A673 (cell line): ENCODE measurements at regions not wholly inside any gene's neighbourhood (a gene's known extent, or its start where the extent isn't known, plus 50 kb on each side); places are given as distances from the start of the nearest gene placed in this dataset.
A peak's percentile ranks its signal among the peaks of the same experiment; 100 is the strongest.

Source experiments
- BruUV-seq: library from RNA; stranded (reverse); fragments of 400-500 nt; replicated peaks from 2 replicates; lab custom pipeline; 2021; lab: Mats Ljungman, UMichigan
- CTCF ChIA-PET: fragments of 300-600 bp; sonication (Branson Sonifier 250); formaldehyde crosslinking; loops from one replicate; lab custom pipeline; 2022; ENCODE audit warnings: antibody characterized with exemption; lab: Charles Lee
- POLR2A ChIA-PET: fragments of 300-600 bp; sonication (Branson Sonifier 250); formaldehyde crosslinking; loops from one replicate; lab custom pipeline; 2022; ENCODE audit warnings: antibody characterized with exemption; ENCODE audit not compliant: low non-redundant PET; lab: Charles Lee
- DNase-seq: peaks from one replicate; pipeline ENCODE4 v3.0.0-alpha.2; 2015; ENCODE audit warnings: low spot score
- H3K27ac ChIP-seq: fragments of 200-600 bp; sonication (generic); 2 replicates; pipeline ENCODE4 v1.5.1; 2016; ENCODE audit warnings: mixed run types, low read depth, mild to moderate bottlenecking, mixed read lengths, antibody characterized with exemption, low read length; ENCODE audit not compliant: poor library complexity, severe bottlenecking
- H3K27me3 ChIP-seq: fragments of 200-600 bp; sonication (generic); replicated peaks from 2 replicates; pipeline ENCODE4 v1.6.1; 2017; ENCODE audit warnings: mixed run types, low read depth, mild to moderate bottlenecking, mixed read lengths, antibody characterized with exemption, low read length; ENCODE audit not compliant: insufficient read depth, poor library complexity
- H3K36me3 ChIP-seq: fragments of 200-600 bp; sonication (generic); 2 replicates; pipeline ENCODE4 v1.6.1; 2016; ENCODE audit warnings: mixed run types, mild to moderate bottlenecking, mixed read lengths, antibody characterized with exemption, low read length; ENCODE audit not compliant: insufficient read depth, poor library complexity, severe bottlenecking
- H3K4me1 ChIP-seq: fragments of 200-600 bp; sonication (generic); 2 replicates; pipeline ENCODE4 v1.6.1; 2017; ENCODE audit warnings: mixed run types, mild to moderate bottlenecking, mixed read lengths, antibody characterized with exemption, low read length; ENCODE audit not compliant: insufficient read depth, poor library complexity, severe bottlenecking
- H3K4me3 ChIP-seq: fragments of 200-600 bp; sonication (generic); 2 replicates; pipeline ENCODE4 v1.5.1; 2016; ENCODE audit warnings: low read depth, mixed run types, mild to moderate bottlenecking, mixed read lengths, low read length; ENCODE audit not compliant: poor library complexity, severe bottlenecking
- H3K9me3 ChIP-seq: fragments of 200-600 bp; sonication (generic); 2 replicates; pipeline ENCODE4 v1.6.1; 2016; ENCODE audit warnings: mixed run types, low read depth, mild to moderate bottlenecking, mixed read lengths, antibody characterized with exemption, low read length; ENCODE audit not compliant: poor library complexity, severe bottlenecking
- EZH2 ChIP-seq: fragments of 200-600 bp; sonication (generic); IDR thresholded peaks from 2 replicates; pipeline ENCODE4 v1.6.1; 2017; ENCODE audit warnings: borderline replicate concordance, low read depth, mild to moderate bottlenecking, mixed read lengths, antibody characterized with exemption, low read length; ENCODE audit not compliant: poor library complexity, severe bottlenecking
- intact Hi-C: fragments of 100-400 bp; cut with micrococcal nuclease; formaldehyde crosslinking; loops from one replicate; pipeline ENCODE4 v1.10.0; 2022; ENCODE audit not compliant: unreplicated experiment
- TF ChIP-seq, protein P1 (sequence below): fragments of 300-800, 200-600 bp; sonication (generic); conservative IDR thresholded peaks from 2 replicates; pipeline ENCODE4 v1.5.1; 2017; ENCODE audit warnings: low read depth, mild to moderate bottlenecking, antibody characterized with exemption, low read length, moderate library complexity, mixed read lengths

DNA sequence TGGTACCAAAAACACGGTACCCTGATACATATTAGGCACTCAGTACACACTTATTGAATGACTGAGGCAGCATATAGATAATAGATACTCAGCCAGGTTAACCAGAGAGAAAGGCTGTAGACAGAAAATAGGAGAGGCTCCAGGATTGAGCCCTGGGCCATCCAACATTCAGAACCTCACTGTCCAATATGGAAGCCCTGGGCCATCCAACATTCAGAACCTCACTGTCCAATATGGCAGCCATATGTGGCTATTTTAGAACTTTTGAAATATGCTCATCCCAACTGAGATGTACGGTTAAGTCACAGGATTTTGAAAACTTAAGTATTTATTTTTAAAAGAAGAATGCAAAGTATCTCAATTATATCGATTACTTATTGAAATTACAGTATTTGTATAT is 142.5 kb upstream of the ID4 start:
- peaks cover 2% of the 10 kb centered on the region for H3K4me1 ChIP-seq
- intact Hi-C loops: no loop called here
- ChIA-PET CTCF (no interaction called here), POLR2A (no interaction called here)
- no peak for DNase-seq
- TF ChIP-seq, protein P1, sequence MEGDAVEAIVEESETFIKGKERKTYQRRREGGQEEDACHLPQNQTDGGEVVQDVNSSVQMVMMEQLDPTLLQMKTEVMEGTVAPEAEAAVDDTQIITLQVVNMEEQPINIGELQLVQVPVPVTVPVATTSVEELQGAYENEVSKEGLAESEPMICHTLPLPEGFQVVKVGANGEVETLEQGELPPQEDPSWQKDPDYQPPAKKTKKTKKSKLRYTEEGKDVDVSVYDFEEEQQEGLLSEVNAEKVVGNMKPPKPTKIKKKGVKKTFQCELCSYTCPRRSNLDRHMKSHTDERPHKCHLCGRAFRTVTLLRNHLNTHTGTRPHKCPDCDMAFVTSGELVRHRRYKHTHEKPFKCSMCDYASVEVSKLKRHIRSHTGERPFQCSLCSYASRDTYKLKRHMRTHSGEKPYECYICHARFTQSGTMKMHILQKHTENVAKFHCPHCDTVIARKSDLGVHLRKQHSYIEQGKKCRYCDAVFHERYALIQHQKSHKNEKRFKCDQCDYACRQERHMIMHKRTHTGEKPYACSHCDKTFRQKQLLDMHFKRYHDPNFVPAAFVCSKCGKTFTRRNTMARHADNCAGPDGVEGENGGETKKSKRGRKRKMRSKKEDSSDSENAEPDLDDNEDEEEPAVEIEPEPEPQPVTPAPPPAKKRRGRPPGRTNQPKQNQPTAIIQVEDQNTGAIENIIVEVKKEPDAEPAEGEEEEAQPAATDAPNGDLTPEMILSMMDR: no peak
- TF ChIP-seq EZH2: no peak
- H3K36me3 ChIP-seq: no peaks in the 10 kb centered on the region
- H3K9me3 ChIP-seq: no peaks in the 10 kb centered on the region
- no peak overlapping the region for H3K4me3 ChIP-seq
- H3K27me3 ChIP-seq: peaks cover 17% of the 10 kb centered on the region
- no TSS peak for BruUV-seq
- no peak overlapping the region for H3K27ac ChIP-seq

DNA sequence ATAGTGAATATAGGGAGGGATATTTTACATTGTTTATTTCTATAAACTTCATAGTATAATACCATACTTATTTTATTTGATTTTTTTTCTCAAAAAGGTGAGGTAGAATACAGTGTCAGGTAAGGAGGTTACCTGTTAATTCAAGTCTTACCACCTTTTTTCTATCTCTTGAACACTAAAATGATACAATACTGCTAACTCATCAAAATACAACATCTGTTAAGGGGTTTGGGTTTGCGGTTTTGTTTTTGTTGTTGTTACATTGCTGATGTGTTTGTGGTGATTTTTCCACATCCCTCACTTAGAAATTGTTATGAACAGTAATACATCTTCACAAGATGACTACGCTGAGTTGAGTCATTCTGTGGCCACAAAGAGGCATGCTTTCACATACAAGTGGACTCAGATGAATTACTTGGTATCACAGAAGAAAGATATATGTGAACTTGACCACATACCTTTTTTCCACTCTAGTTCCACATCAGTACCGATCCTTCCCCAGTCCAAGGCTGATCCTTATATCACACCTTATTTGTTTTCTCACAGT is 139.4 kb upstream of the ID4 start:
- DNase-seq: no peak
- H3K4me1 ChIP-seq: peaks cover 15% of the 10 kb centered on the region
- BruUV-seq: no TSS peak

DNA sequence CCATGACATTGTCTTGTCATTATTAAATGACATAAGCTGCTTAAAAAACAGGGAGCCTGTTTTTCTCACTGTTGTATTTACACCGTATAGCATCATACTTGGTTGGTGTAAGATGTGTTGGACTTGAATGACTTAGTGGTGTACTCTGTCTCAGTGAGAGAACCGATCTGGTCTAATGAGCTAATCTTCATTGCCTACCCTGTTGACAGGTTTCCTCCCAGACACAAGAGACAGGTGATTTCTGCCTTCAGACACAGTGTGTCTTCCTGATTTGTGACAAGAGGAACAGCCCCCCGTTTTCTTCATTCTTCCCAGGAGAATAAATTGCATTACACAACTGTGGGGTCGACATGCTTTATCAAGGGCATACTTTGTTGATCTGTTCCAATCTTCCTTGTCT is 137.2 kb upstream of the ID4 start:
- no TSS peak for BruUV-seq
- Histone ChIP-seq H3K36me3 (no peaks in the 10 kb centered on the region), H3K4me1 (peaks cover 15% of the 10 kb centered on the region), H3K27ac (no peak overlapping the region), H3K4me3 (peak overlapping the region; percentile 7), H3K9me3 (no peaks in the 10 kb centered on the region), H3K27me3 (no peaks in the 10 kb centered on the region)
- POLR2A ChIA-PET: interaction anchor here (0.5 to 0.7 kb wide), 2 partner anchors 13 to 1097 kb away, joined by 3 read pairs; no protein-coding TSS in a partner anchor
- CTCF ChIA-PET: no interaction called here
- intact Hi-C loops: no loop called here
- no peak for TF ChIP-seq EZH2
- DNase-seq: no peak

More for the DNA sequence above, 139.4 kb upstream of the ID4 start:
- H3K4me3 ChIP-seq: no peak overlapping the region
- TF ChIP-seq, protein P1: no peak
- no peak for TF ChIP-seq EZH2
- no peaks in the 10 kb centered on the region for H3K36me3 ChIP-seq
- CTCF ChIA-PET: no interaction called here
- no peak overlapping the region for H3K27ac ChIP-seq
- no peaks in the 10 kb centered on the region for H3K27me3 ChIP-seq
- intact Hi-C loops: no loop called here
- H3K9me3 ChIP-seq: no peaks in the 10 kb centered on the region
- POLR2A ChIA-PET: no interaction called here

DNA sequence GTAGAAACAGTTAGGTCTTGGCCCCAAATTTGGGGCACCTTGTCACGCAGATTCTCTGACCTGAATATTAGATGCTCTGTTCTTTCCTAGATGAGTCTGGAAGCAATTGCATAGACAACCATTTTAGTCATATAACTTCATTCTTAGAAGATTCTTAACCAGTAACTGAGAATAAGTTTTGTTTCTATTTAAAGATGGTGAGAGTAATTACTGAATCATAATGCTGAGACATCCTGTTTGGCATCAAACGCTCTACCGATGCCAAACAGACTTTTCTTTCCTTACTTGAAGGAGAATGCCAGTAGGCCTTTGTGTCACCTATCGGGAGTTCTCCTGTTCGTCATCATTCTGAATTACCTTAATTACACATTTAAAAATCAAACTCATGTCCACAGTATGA is 131.6 kb upstream of the ID4 start:
- H3K27me3 ChIP-seq: no peaks in the 10 kb centered on the region
- POLR2A ChIA-PET: no interaction called here
- H3K36me3 ChIP-seq: no peaks in the 10 kb centered on the region
- CTCF ChIA-PET: no interaction called here
- no peaks in the 10 kb centered on the region for H3K9me3 ChIP-seq
- no TSS peak for BruUV-seq
- DNase-seq: no peak
- TF ChIP-seq, protein P1: no peak
- TF ChIP-seq EZH2: no peak
- H3K4me1 ChIP-seq: peaks cover 6% of the 10 kb centered on the region
- no peak overlapping the region for H3K4me3 ChIP-seq
- intact Hi-C loops: no loop called here
- no peak overlapping the region for H3K27ac ChIP-seq
